Endothelial cell (in vitro differentiated cells): ENCODE measurements at regions not wholly inside any gene's neighbourhood (a gene's known extent, or its start where the extent isn't known, plus 50 kb on each side); places are given as distances from the start of the nearest gene placed in this dataset.
"Not testable (repeated sequence)": the region's sequence is repeated elsewhere in the genome, so short reads cannot be mapped to it uniquely, and the experiment has no call there.

ENCODE experiments used
- DNase-seq: peaks from one replicate; pipeline ENCODE4 v3.0.0; 2021; ENCODE audit warnings: low spot score
- H3K27ac Mint-ChIP-seq: one replicate; pipeline ENCODE4 v1.8.0; 2021; ENCODE audit warnings: mixed read lengths, inconsistent platforms; ENCODE audit not compliant: unreplicated experiment
- H3K27me3 Mint-ChIP-seq: one replicate; pipeline ENCODE4 v1.8.0; 2021; ENCODE audit warnings: mild to moderate bottlenecking, moderate library complexity, mixed read lengths, inconsistent platforms; ENCODE audit not compliant: unreplicated experiment
- H3K36me3 Mint-ChIP-seq: one replicate; pipeline ENCODE4 v1.8.0; 2021; ENCODE audit warnings: mild to moderate bottlenecking, low read depth, mixed read lengths, inconsistent platforms; ENCODE audit not compliant: unreplicated experiment
- H3K4me1 Mint-ChIP-seq: one replicate; pipeline ENCODE4 v1.8.0; 2021; ENCODE audit warnings: mild to moderate bottlenecking, mixed read lengths, inconsistent platforms; ENCODE audit not compliant: unreplicated experiment
- H3K4me3 Mint-ChIP-seq: one replicate; pipeline ENCODE4 v1.8.0; 2021; ENCODE audit warnings: mild to moderate bottlenecking, mixed read lengths, inconsistent platforms; ENCODE audit not compliant: unreplicated experiment
- H3K9me3 Mint-ChIP-seq: one replicate; pipeline ENCODE4 v1.8.0; 2021; ENCODE audit warnings: mixed read lengths, inconsistent platforms; ENCODE audit not compliant: unreplicated experiment
- CTCF ChIP-seq: fragments of 200-600 bp; sonication (generic); IDR thresholded peaks from one replicate; pipeline ENCODE4 v1.5.0; 2021; ENCODE audit warnings: antibody characterized with exemption; ENCODE audit not compliant: unreplicated experiment

- Mint-ChIP-seq H3K9me3 (peaks cover 7% of the 10 kb centered on the region), H3K27ac (no peak overlapping the region), H3K4me3 (no peak overlapping the region), H3K4me1 (no peaks in the 10 kb centered on the region), H3K27me3 (peaks cover 1% of the 10 kb centered on the region), H3K36me3 (peaks cover 9% of the 10 kb centered on the region)
- no peak for DNase-seq
- no peak for TF ChIP-seq CTCF
Observed at GRCh38 chr6:91886183-91886795, 1299.4 kb upstream of the MAP3K7 start.

- not testable (repeated sequence) for H3K9me3 Mint-ChIP-seq, H3K36me3 Mint-ChIP-seq, H3K27ac Mint-ChIP-seq, H3K4me3 Mint-ChIP-seq, H3K4me1 Mint-ChIP-seq, H3K27me3 Mint-ChIP-seq, DNase-seq
Observed at GRCh38 chr6:91881791-91882190, 1294.9 kb upstream of the MAP3K7 start.

GRCh38 chr6:91879386-91879995 lies 1292.6 kb upstream of the MAP3K7 start:
- Mint-ChIP-seq H3K27me3 (no peaks in the 10 kb centered on the region), H3K9me3 (no peaks in the 10 kb centered on the region), H3K4me1 (no peaks in the 10 kb centered on the region), H3K27ac (no peak overlapping the region), H3K36me3 (no peaks in the 10 kb centered on the region), H3K4me3 (no peak overlapping the region)
- no peak for TF ChIP-seq CTCF
- DNase-seq, result no peak

GRCh38 chr6:91877994-91878393 lies 1291.1 kb upstream of the MAP3K7 start:
- H3K4me3 Mint-ChIP-seq, result no peak overlapping the region
- H3K27ac Mint-ChIP-seq, result no peak overlapping the region
- no peaks in the 10 kb centered on the region for H3K9me3 Mint-ChIP-seq
- no peaks in the 10 kb centered on the region for H3K27me3 Mint-ChIP-seq
- no peak for DNase-seq
- no peaks in the 10 kb centered on the region for H3K36me3 Mint-ChIP-seq
- no peaks in the 10 kb centered on the region for H3K4me1 Mint-ChIP-seq
- TF ChIP-seq CTCF, result no peak

- DNase-seq, result no peak
- Mint-ChIP-seq H3K4me3 (no peak overlapping the region), H3K4me1 (no peaks in the 10 kb centered on the region), H3K36me3 (no peaks in the 10 kb centered on the region), H3K27me3 (no peaks in the 10 kb centered on the region), H3K27ac (no peak overlapping the region), H3K9me3 (no peaks in the 10 kb centered on the region)
- no peak for TF ChIP-seq CTCF
Observed at GRCh38 chr6:91874971-91875370, 1288.1 kb upstream of the MAP3K7 start.
